Suprapubic skin (tissue), 4 donors: ENCODE measurements at regions not wholly inside any gene's neighbourhood (a gene's known extent, or its start where the extent isn't known, plus 50 kb on each side); places are given as distances from the start of the nearest gene placed in this dataset.

Experiments used
- DNase-seq, 2 donors: peaks; one replicate each; pipeline ENCODE4 v3.0.0-alpha.2; 2019; ENCODE audit warnings: low spot score in 2 of 2
- H3K27ac ChIP-seq: fragments of 200-600 bp; sonication (generic); one replicate; pipeline ENCODE4 v1.5.1; 2019
- H3K27me3 ChIP-seq: fragments of 200-600 bp; sonication (generic); one replicate; pipeline ENCODE4 v1.5.1; 2019
- H3K36me3 ChIP-seq: fragments of 200-600 bp; sonication (generic); one replicate; pipeline ENCODE4 v1.5.1; 2019
- H3K4me1 ChIP-seq: fragments of 200-600 bp; sonication (generic); one replicate; pipeline ENCODE4 v1.5.1; 2019
- H3K4me3 ChIP-seq: fragments of 200-600 bp; sonication (generic); one replicate; pipeline ENCODE4 v1.5.1; 2019; ENCODE audit warnings: mild to moderate bottlenecking
- H3K9me3 ChIP-seq: fragments of 200-600 bp; sonication (generic); one replicate; pipeline ENCODE4 v1.5.1; 2019
- EP300 ChIP-seq: sonication (generic); formaldehyde crosslinking; IDR thresholded peaks from one replicate; pipeline ENCODE4 v1.6.1; 2017; ENCODE audit warnings: antibody characterized with exemption
- POLR2A ChIP-seq, 2 donors: fragments of 450-650 bp; IDR thresholded peaks; one replicate each; pipeline ENCODE4 v1.6.1; 2017; ENCODE audit warnings: antibody characterized with exemption in 2 of 2, mild to moderate bottlenecking in 2 of 2, moderate library complexity in 2 of 2
- POLR2AphosphoS5 ChIP-seq, 3 donors: sonication (generic); formaldehyde crosslinking; IDR thresholded peaks; one replicate each; pipeline ENCODE4 v1.6.1; 2017; ENCODE audit warnings: antibody characterized with exemption in 3 of 3
- WGBS: methylation state at CpG from one replicate; pipeline ENCODE4 v1.1.5; 2018; 5-methylcytosine and 5-hydroxymethylcytosine counted together
- TF ChIP-seq, protein P1 (sequence below), 2 donors: fragments of 200-600 bp in 1 of 2; fragments of 450-650 bp in 1 of 2; sonication (generic) in 1 of 2; IDR thresholded peaks; one replicate each; pipeline ENCODE4 v1.5.1; 2016 to 2019; ENCODE audit warnings: antibody characterized with exemption in 2 of 2, mild to moderate bottlenecking in 1 of 2, moderate library complexity in 1 of 2

GRCh38 chr13:53622456-53622855, 593.8 kb downstream of the OLFM4 start:
- WGBS, result 17% methylated on average over 2 of the region's 2 CpGs

GRCh38 chr13:53623146-53623545, 594.5 kb downstream of the OLFM4 start:
- TF ChIP-seq, protein P1, sequence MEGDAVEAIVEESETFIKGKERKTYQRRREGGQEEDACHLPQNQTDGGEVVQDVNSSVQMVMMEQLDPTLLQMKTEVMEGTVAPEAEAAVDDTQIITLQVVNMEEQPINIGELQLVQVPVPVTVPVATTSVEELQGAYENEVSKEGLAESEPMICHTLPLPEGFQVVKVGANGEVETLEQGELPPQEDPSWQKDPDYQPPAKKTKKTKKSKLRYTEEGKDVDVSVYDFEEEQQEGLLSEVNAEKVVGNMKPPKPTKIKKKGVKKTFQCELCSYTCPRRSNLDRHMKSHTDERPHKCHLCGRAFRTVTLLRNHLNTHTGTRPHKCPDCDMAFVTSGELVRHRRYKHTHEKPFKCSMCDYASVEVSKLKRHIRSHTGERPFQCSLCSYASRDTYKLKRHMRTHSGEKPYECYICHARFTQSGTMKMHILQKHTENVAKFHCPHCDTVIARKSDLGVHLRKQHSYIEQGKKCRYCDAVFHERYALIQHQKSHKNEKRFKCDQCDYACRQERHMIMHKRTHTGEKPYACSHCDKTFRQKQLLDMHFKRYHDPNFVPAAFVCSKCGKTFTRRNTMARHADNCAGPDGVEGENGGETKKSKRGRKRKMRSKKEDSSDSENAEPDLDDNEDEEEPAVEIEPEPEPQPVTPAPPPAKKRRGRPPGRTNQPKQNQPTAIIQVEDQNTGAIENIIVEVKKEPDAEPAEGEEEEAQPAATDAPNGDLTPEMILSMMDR (IDR thresholded peaks at IDR 0.05), result no peak
- no peak for TF ChIP-seq POLR2A (IDR thresholded peaks at IDR 0.05)
- TF ChIP-seq POLR2AphosphoS5 (IDR thresholded peaks at IDR 0.05), result no peak
- TF ChIP-seq EP300, result no peak
- no peaks in the 10 kb centered on the region for H3K27me3 ChIP-seq
- 61% methylated on average over 2 of the region's 2 CpGs for WGBS
- no peaks in the 10 kb centered on the region for H3K4me1 ChIP-seq
- H3K27ac ChIP-seq, result no peak overlapping the region
- no peak overlapping the region for H3K4me3 ChIP-seq
- no peak for DNase-seq
- no peaks in the 10 kb centered on the region for H3K36me3 ChIP-seq
- no peaks in the 10 kb centered on the region for H3K9me3 ChIP-seq

More at GRCh38 chr13:53622456-53622855, 593.8 kb downstream of the OLFM4 start:
- no peaks in the 10 kb centered on the region for H3K36me3 ChIP-seq
- H3K27ac ChIP-seq, result no peak overlapping the region
- TF ChIP-seq, protein P1 (IDR thresholded peaks at IDR 0.05), result no peak
- no peak for TF ChIP-seq POLR2AphosphoS5 (IDR thresholded peaks at IDR 0.05)
- no peak for TF ChIP-seq POLR2A (IDR thresholded peaks at IDR 0.05)
- TF ChIP-seq EP300, result no peak
- H3K4me1 ChIP-seq, result no peaks in the 10 kb centered on the region
- DNase-seq, result no peak
- no peaks in the 10 kb centered on the region for H3K27me3 ChIP-seq
- no peaks in the 10 kb centered on the region for H3K9me3 ChIP-seq
- H3K4me3 ChIP-seq, result no peak overlapping the region

DNA sequence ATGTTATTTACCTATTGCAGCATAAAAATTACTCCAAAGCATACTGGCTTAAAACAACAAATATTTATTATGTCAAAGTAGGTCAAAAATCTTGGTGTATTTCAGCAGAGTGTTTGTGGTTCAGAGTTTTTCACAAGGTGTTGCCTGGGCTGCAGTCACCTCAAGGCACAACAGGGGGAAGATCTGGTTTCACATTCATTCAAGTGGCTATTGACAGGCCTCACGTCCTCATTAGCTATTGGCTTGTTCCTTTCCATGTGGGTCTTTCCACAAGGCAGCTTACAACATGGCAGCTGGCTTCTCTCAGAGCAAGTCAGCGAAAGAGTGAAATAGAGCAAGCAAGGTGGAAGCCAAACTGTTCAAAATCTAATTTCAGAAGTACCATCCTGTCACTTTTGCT, 602.9 kb downstream of the OLFM4 start:
- no peak for DNase-seq
- no peak overlapping the region for H3K4me3 ChIP-seq
- H3K27me3 ChIP-seq, result no peaks in the 10 kb centered on the region
- no peaks in the 10 kb centered on the region for H3K4me1 ChIP-seq
- H3K9me3 ChIP-seq, result no peaks in the 10 kb centered on the region
- TF ChIP-seq EP300 (no peak), POLR2AphosphoS5 (IDR thresholded peaks at IDR 0.05) (no peak), POLR2A (IDR thresholded peaks at IDR 0.05) (no peak)
- TF ChIP-seq, protein P1 (IDR thresholded peaks at IDR 0.05), result no peak
- WGBS, result 78% methylated on average over 2 of the region's 2 CpGs
- no peak overlapping the region for H3K27ac ChIP-seq
- H3K36me3 ChIP-seq, result no peaks in the 10 kb centered on the region

DNA sequence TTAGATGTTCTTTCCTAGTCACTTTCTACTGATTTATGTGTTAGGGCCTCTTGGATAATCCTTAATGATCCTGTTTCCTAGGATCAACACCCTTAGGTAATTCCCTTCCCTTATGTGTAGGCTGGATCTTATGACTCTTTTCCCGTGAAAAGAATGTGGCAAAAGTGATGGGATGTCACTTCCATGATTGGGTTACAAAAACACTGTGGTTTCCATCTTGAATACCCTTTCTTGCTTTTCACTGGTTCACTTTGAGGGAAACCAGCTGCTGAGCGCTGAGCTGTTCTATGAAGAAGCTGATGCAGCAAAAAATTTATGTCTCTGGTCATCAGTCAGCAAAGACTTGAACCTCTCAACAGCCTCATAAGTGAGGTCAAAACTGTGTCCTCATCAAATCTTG, 609.4 kb downstream of the OLFM4 start:
- whole genome bisulfite sequencing, result 48% methylated on average over 2 of the region's 2 CpGs
- Histone ChIP-seq H3K9me3 (no peaks in the 10 kb centered on the region), H3K36me3 (no peaks in the 10 kb centered on the region), H3K4me3 (no peak overlapping the region), H3K4me1 (no peaks in the 10 kb centered on the region), H3K27me3 (no peaks in the 10 kb centered on the region), H3K27ac (no peak overlapping the region)
- no peak for DNase-seq
- TF ChIP-seq POLR2A (IDR thresholded peaks at IDR 0.05) (no peak), EP300 (no peak), POLR2AphosphoS5 (IDR thresholded peaks at IDR 0.05) (no peak)
- TF ChIP-seq, protein P1 (IDR thresholded peaks at IDR 0.05), result no peak

DNA sequence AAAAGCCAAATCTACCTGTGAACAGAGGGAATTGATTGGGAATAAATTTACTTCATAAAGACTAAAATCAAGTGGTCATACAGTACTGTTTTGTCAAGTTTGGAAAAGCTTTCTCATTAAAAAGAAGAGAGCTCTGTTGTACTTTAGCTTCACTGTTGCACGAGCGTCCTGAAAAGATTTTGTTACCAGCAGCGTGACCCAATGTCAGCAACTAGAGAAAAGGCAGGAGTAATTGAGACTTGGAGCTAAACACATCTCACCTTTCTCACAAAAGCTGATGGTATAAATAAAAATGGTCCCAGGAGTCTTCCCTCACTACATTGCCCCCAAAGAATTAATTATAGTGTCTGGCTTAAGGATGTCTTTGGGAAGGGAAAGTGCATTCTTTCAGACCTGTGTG, 613.7 kb downstream of the OLFM4 start:
- Histone ChIP-seq H3K4me3 (no peak overlapping the region), H3K27me3 (no peaks in the 10 kb centered on the region), H3K4me1 (no peaks in the 10 kb centered on the region), H3K9me3 (no peaks in the 10 kb centered on the region), H3K27ac (no peak overlapping the region), H3K36me3 (no peaks in the 10 kb centered on the region)
- DNase-seq, result no peak
- TF ChIP-seq POLR2AphosphoS5 (IDR thresholded peaks at IDR 0.05) (no peak), POLR2A (IDR thresholded peaks at IDR 0.05) (no peak), EP300 (no peak)
- TF ChIP-seq, protein P1 (IDR thresholded peaks at IDR 0.05), result no peak
- 86% methylated on average over 3 of the region's 3 CpGs for WGBS
